Parathyroid adenoma (tissue), 2 donors: ENCODE measurements at regions not wholly inside any gene's neighbourhood (a gene's known extent, or its start where the extent isn't known, plus 50 kb on each side); places are given as distances from the start of the nearest gene placed in this dataset.

Source experiments
- H2AFZ ChIP-seq: fragments of 300-600 bp; sonication (generic); one replicate; pipeline ENCODE4 v1.7.0; 2017; ENCODE audit warnings: antibody characterized with exemption, mild to moderate bottlenecking
- H3K27ac ChIP-seq: fragments of 300-600 bp; sonication (generic); one replicate; pipeline ENCODE4 v1.7.0; 2017
- H3K27me3 ChIP-seq: fragments of 300-600 bp; sonication (generic); one replicate; pipeline ENCODE4 v1.7.0; 2017; ENCODE audit warnings: low read length; ENCODE audit not compliant: control insufficient read depth, insufficient read depth
- H3K36me3 ChIP-seq: fragments of 300-600 bp; sonication (generic); one replicate; pipeline ENCODE4 v1.7.0; 2017; ENCODE audit warnings: low read length; ENCODE audit not compliant: control insufficient read depth, insufficient read depth
- H3K4me1 ChIP-seq: fragments of 300-600 bp; sonication (generic); one replicate; pipeline ENCODE4 v1.7.0; 2017; ENCODE audit warnings: control low read depth
- H3K4me2 ChIP-seq: fragments of 300-600 bp; sonication (generic); one replicate; pipeline ENCODE4 v1.7.0; 2017; ENCODE audit warnings: low read length
- H3K4me3 ChIP-seq: fragments of 300-600 bp; sonication (generic); one replicate; pipeline ENCODE4 v1.7.0; 2017; ENCODE audit warnings: low read depth, low read length
- H3K79me2 ChIP-seq: fragments of 300-600 bp; sonication (generic); one replicate; pipeline ENCODE4 v1.7.0; 2017; ENCODE audit warnings: control low read depth
- H3K9ac ChIP-seq: fragments of 300-600 bp; sonication (generic); one replicate; pipeline ENCODE4 v1.7.0; 2017; ENCODE audit warnings: mild to moderate bottlenecking
- H3K9me3 ChIP-seq: fragments of 300-600 bp; sonication (generic); one replicate; pipeline ENCODE4 v1.7.0; 2017; ENCODE audit warnings: low read length; ENCODE audit not compliant: control insufficient read depth
- TF ChIP-seq, protein P1 (sequence below): fragments of 300-600 bp; sonication (generic); IDR thresholded peaks from one replicate; pipeline ENCODE4 v1.7.0; 2017; ENCODE audit warnings: antibody characterized with exemption, mild to moderate bottlenecking
- donor health status: primary hyperparathyroidism.

DNA sequence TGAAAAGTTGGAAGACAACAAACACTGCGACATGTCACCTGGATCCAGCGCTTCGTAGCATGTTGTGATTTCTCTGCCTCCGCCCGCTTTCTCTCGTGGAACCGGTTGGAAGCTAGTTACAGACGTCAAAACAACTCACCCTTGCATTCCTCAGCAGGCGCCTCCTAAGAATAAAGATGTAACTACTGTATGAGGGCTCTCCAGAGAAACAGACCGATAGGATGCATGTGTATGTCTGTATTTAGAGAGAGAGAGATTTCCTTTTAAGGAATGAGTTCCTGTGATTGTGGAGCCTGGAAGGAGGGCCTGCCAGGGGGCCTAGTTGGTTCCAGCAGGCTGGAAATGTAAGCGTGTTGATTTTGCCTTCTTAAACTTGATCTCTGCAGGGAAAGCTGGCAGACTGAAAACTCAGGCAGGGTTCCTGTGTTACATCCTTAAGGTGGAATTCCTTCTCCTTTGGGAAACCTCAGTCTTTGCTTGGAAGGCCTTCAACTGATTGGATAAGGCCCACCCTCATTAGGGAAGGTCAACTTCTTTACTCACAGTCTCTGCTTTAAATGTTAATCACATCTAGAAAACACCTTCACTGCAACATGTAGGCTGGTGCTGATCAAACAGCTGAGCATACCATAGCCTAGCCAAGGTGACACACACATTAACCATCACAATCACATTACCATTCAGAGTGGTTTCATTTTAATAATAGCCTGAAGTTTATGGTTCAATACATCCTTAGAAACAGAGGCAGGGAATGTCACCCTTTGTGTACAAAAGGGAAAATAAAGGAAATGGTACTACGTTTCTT lies 163.8 kb downstream of the SYK start:
- TF ChIP-seq, protein P1, sequence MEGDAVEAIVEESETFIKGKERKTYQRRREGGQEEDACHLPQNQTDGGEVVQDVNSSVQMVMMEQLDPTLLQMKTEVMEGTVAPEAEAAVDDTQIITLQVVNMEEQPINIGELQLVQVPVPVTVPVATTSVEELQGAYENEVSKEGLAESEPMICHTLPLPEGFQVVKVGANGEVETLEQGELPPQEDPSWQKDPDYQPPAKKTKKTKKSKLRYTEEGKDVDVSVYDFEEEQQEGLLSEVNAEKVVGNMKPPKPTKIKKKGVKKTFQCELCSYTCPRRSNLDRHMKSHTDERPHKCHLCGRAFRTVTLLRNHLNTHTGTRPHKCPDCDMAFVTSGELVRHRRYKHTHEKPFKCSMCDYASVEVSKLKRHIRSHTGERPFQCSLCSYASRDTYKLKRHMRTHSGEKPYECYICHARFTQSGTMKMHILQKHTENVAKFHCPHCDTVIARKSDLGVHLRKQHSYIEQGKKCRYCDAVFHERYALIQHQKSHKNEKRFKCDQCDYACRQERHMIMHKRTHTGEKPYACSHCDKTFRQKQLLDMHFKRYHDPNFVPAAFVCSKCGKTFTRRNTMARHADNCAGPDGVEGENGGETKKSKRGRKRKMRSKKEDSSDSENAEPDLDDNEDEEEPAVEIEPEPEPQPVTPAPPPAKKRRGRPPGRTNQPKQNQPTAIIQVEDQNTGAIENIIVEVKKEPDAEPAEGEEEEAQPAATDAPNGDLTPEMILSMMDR: no peak
- H3K36me3 ChIP-seq: no peaks in the 10 kb centered on the region
- H2AFZ ChIP-seq: peak overlapping the region; percentile 56
- H3K9me3 ChIP-seq: no peaks in the 10 kb centered on the region
- H3K4me1 ChIP-seq: peaks cover 7% of the 10 kb centered on the region
- H3K79me2 ChIP-seq: no peaks in the 10 kb centered on the region
- H3K27me3 ChIP-seq: no peaks in the 10 kb centered on the region
- H3K4me3 ChIP-seq: no peak overlapping the region
- H3K4me2 ChIP-seq: peak overlapping the region; percentile 45
- no peak overlapping the region for H3K27ac ChIP-seq
- H3K9ac ChIP-seq: no peak overlapping the region

DNA sequence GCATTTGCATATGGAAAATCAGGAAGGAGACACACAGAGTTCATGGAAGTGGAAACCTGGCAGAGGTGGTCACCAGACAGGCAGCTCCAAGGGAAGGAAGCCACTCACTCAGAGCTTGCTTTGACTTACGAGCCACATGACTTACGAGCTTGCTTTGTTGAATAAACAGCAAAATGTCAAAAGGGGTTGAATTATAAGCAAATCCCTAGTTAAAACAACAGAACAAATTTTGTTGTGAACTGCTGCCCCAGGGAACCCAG lies 164.3 kb downstream of the SYK start:
- H3K27ac ChIP-seq: no peak overlapping the region
- peaks cover 7% of the 10 kb centered on the region for H3K4me1 ChIP-seq
- no peak overlapping the region for H3K4me3 ChIP-seq
- no peaks in the 10 kb centered on the region for H3K9me3 ChIP-seq
- TF ChIP-seq, protein P1: no peak
- H2AFZ ChIP-seq: no peak overlapping the region
- H3K27me3 ChIP-seq: no peaks in the 10 kb centered on the region
- H3K4me2 ChIP-seq: no peak overlapping the region
- H3K9ac ChIP-seq: no peak overlapping the region
- H3K36me3 ChIP-seq: no peaks in the 10 kb centered on the region
- no peaks in the 10 kb centered on the region for H3K79me2 ChIP-seq

DNA sequence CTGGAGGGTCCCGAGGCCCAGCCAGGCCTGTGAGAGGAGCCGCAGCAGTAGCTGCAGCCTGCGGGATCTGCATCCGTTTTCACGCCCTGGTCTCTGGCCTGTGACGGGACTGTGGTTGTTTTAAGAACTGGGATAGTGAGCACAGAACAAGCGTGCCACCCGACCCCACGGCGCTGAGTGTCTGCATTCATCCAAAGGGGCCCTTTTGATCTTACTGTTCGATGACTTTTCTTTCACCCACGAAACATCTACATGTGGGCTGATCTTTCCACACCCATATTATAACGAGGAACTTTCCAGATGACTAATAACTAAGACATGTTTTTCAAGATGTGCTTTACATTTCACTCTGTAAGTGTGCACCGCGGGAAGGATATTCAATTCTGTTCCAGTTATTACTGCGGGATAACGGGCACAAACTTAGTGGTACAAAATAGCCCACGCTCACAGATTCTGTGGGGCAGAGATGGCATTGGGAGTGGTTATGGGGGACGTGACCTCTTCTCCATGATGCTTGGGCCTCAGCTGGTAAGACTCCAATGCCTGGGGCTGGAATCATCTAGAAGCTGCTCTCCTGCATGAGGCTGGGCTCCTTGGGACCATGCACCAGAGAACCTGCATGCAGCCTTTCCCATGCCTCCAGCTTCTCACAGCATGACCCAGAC lies 165.0 kb downstream of the SYK start:
- Histone ChIP-seq H3K9me3 (no peaks in the 10 kb centered on the region), H3K4me1 (peaks cover 3% of the 10 kb centered on the region), H3K36me3 (no peaks in the 10 kb centered on the region), H3K27me3 (no peaks in the 10 kb centered on the region), H3K27ac (no peak overlapping the region), H3K4me2 (no peak overlapping the region), H3K4me3 (no peak overlapping the region), H2AFZ (no peak overlapping the region), H3K9ac (no peak overlapping the region), H3K79me2 (no peaks in the 10 kb centered on the region)
- TF ChIP-seq, protein P1: no peak

DNA sequence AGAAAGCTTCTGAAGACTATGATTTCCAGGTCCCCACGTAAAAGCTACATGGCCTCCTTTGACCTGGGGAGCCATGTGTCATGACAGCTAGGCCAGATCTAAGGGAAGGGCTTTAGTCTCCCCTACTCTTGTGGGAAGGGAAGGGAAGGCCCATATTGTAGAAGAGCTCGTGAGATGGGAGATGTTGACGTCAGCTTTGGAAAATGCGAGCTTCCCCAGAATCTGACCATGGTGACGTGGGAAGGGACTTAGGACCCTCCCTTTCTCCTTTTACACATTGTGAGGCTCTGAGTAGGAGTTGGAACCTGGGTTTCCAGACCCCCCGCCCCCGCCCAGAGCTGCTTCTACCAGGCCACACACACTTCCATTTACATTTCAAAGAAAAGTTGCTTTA lies 165.5 kb downstream of the SYK start:
- no peaks in the 10 kb centered on the region for H3K9me3 ChIP-seq
- H3K36me3 ChIP-seq: no peaks in the 10 kb centered on the region
- no peak overlapping the region for H3K4me3 ChIP-seq
- TF ChIP-seq, protein P1: no peak
- no peak overlapping the region for H3K4me2 ChIP-seq
- no peak overlapping the region for H3K27ac ChIP-seq
- H3K79me2 ChIP-seq: no peaks in the 10 kb centered on the region
- H3K4me1 ChIP-seq: no peaks in the 10 kb centered on the region
- H3K9ac ChIP-seq: no peak overlapping the region
- no peak overlapping the region for H2AFZ ChIP-seq
- H3K27me3 ChIP-seq: no peaks in the 10 kb centered on the region
